DOHH2 (cell line): ENCODE measurements at regions not wholly inside any gene's neighbourhood (a gene's known extent, or its start where the extent isn't known, plus 50 kb on each side); places are given as distances from the start of the nearest gene placed in this dataset.

Experiments used
- CTCF ChIP-seq: fragments of 200-600 bp; sonication (generic); IDR thresholded peaks from one replicate; pipeline ENCODE4 v1.5.1; 2014; ENCODE audit warnings: antibody characterized with exemption, mild to moderate bottlenecking, low read depth, low read length; ENCODE audit not compliant: poor library complexity, severe bottlenecking
- EZH2phosphoT487 ChIP-seq: fragments of 200-600 bp; sonication (generic); IDR thresholded peaks from 2 replicates; pipeline ENCODE4 v1.6.1; 2017; ENCODE audit warnings: borderline replicate concordance, mild to moderate bottlenecking, antibody characterized with exemption, low read length, moderate library complexity, mixed read lengths

DNA sequence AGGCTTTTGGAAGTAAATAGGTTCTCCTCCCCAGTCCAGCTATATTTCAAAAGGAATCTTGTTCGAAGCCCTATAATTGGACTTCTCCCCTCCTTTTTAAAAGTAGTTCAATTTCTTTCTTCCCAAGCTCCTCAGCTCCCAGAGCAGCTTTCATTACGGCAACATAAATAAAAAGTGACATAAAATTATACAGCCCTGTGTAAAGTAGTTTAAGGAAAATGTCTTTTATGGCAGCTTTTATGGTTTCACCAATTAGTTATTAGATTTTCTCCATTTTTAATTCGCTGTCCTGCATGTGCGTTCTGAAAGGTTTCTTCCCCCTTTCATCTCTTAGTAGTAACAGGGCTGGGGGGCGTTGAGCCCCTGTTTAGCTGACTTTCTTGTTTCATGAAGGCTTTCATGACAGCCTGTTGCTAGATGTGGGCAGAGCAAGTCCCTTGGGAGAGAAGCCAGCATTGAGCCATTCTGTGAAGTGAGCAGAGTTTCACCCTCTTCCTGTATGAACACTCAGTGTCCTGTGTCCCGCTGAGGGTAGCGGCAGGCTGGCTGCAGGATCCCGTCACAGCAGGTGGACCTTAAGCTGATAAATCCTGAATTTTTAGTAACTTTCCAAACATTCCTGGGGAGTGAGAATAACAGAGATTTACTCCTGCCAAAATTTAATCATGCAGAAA, 229.7 kb upstream of the SPRED2 start:
- no peak for TF ChIP-seq CTCF
- TF ChIP-seq EZH2phosphoT487 = no peak
